Spleen (tissue), 11 donors: ENCODE measurements at regions not wholly inside any gene's neighbourhood (a gene's known extent, or its start where the extent isn't known, plus 50 kb on each side); places are given as distances from the start of the nearest gene placed in this dataset.

Experiments
- DNase-seq: peaks from one replicate; pipeline ENCODE4 v3.0.0-alpha.2; 2020
- H3K27ac ChIP-seq, 8 donors: fragments of 200-600 bp; sonication (generic) in 7 of 8; 1 replicate in 4 of 8; 2 replicates in 4 of 8; pipeline versions ENCODE4 v1.5.0 to v1.8.0; 2016 to 2021; ENCODE audit warnings: inconsistent platforms in 4 of 8, mild to moderate bottlenecking in 4 of 8, moderate library complexity in 1 of 8
- H3K27me3 ChIP-seq, 7 donors: fragments of 200-600 bp; sonication (generic) in 6 of 7; replicated peaks in 1 of 7; 1 replicate in 4 of 7; 2 replicates in 3 of 7; pipeline versions ENCODE4 v1.5.0 to v1.8.0; 2016 to 2021; ENCODE audit warnings: inconsistent platforms in 3 of 7, mild to moderate bottlenecking in 1 of 7
- H3K36me3 ChIP-seq, 6 donors: fragments of 200-600 bp; sonication (generic) in 5 of 6; 1 replicate in 4 of 6; 2 replicates in 2 of 6; pipeline versions ENCODE4 v1.5.0 to v1.8.0; 2016 to 2021; ENCODE audit warnings: inconsistent platforms in 2 of 6
- H3K4me1 ChIP-seq, 6 donors: fragments of 200-600 bp; sonication (generic) in 5 of 6; 1 replicate in 3 of 6; 2 replicates in 3 of 6; pipeline versions ENCODE4 v1.5.0 to v1.8.0; 2016 to 2021; ENCODE audit warnings: inconsistent platforms in 3 of 6
- H3K4me3 ChIP-seq, 8 donors: fragments of 200-600 bp; sonication (generic) in 7 of 8; 1 replicate in 4 of 8; 2 replicates in 4 of 8; pipeline versions ENCODE4 v1.5.0 to v1.8.0; 2016 to 2021; ENCODE audit warnings: inconsistent platforms in 4 of 8, mild to moderate bottlenecking in 4 of 8, moderate library complexity in 2 of 8
- H3K9me3 ChIP-seq, 8 donors: fragments of 200-600 bp; sonication (generic) in 7 of 8; 1 replicate in 4 of 8; 2 replicates in 4 of 8; pipeline versions ENCODE4 v1.5.0 to v1.8.0; 2016 to 2021; ENCODE audit warnings: inconsistent platforms in 4 of 8
- CTCF ChIP-seq, 11 experiments: fragments of 200-600 bp in 7 of 11; fragments of 450-650 bp in 4 of 11; sonication (generic) in 4 of 11; IDR thresholded peaks in 8 of 11; conservative IDR thresholded peaks in 3 of 11; 1 replicate in 7 of 11; 2 replicates in 4 of 11; pipeline versions ENCODE4 v1.4.0 to v1.8.0; 2016 to 2021; ENCODE audit warnings: antibody characterized with exemption in 11 of 11, inconsistent platforms in 4 of 11, mild to moderate bottlenecking in 1 of 11
- POLR2A ChIP-seq, 3 donors: fragments of 450-650 bp; IDR thresholded peaks; one replicate each; pipeline ENCODE4 v1.5.1; 2017; ENCODE audit warnings: antibody characterized with exemption in 3 of 3, mild to moderate bottlenecking in 1 of 3
- POLR2AphosphoS5 ChIP-seq, 3 donors: sonication (generic); formaldehyde crosslinking; IDR thresholded peaks; one replicate each; pipeline ENCODE4 v1.5.1; 2017; ENCODE audit warnings: antibody characterized with exemption in 3 of 3
- WGBS, 5 donors: extraction: QIAGEN DNeasy Blood & Tissue Kit in 3 of 5; methylation state at CpG; one replicate each; pipeline versions ENCODE4 v1.1.5 to v1.1.7; 2013 to 2018; 5-methylcytosine and 5-hydroxymethylcytosine counted together
- intact Hi-C: fragments of 100-400 bp; cut with DNase I; formaldehyde crosslinking; loops from one replicate; pipeline ENCODE4 v1.15.0; 2023; ENCODE audit warnings: low total_unique reads
- donor health status: healthy with polysubstance abuse.
- donor health status: DM: no; HTN: no; CAD: no; lungs with moderate emphysema.
- donor health status: DM: no; HTN: no; CAD: no.
- donor health status: Bipolar disorder and iron deficiency.
- donor health status: healthy.
- donor health status: DM: no; HTN: no; CAD: no.
- donor health status: DM: yes; HTN: yes; CAD: no.

GRCh38 chr7:124489925-124490324 is 275.7 kb downstream of the GPR37 start:
- Histone ChIP-seq H3K9me3 (no peaks in the 10 kb centered on the region), H3K27ac (no peak overlapping the region), H3K4me1 (no peaks in the 10 kb centered on the region), H3K4me3 (no peak overlapping the region), H3K36me3 (no peaks in the 10 kb centered on the region), H3K27me3 (no peaks in the 10 kb centered on the region)
- DNase-seq, result no peak
- 54 to 65% (median 62%) methylated on average over 3 of the region's 3 CpGs for WGBS, 5 donors
- no peak for TF ChIP-seq POLR2A (IDR thresholded peaks at IDR 0.05)
- no peak for TF ChIP-seq POLR2AphosphoS5 (IDR thresholded peaks at IDR 0.05)
- TF ChIP-seq CTCF (IDR thresholded peaks at IDR 0.05 in 8 of 11, conservative IDR thresholded peaks at IDR 0.05 in 3 of 11), result no peak
- intact Hi-C loops, result no loop called here

GRCh38 chr7:124489082-124489819 is 276.3 kb downstream of the GPR37 start:
- no peak for DNase-seq
- H3K4me1 ChIP-seq, result no peaks in the 10 kb centered on the region
- TF ChIP-seq POLR2A (IDR thresholded peaks at IDR 0.05), result no peak
- TF ChIP-seq POLR2AphosphoS5 (IDR thresholded peaks at IDR 0.05), result no peak
- TF ChIP-seq CTCF (IDR thresholded peaks at IDR 0.05 in 8 of 11, conservative IDR thresholded peaks at IDR 0.05 in 3 of 11), result no peak

GRCh38 chr7:124482229-124482628 is 283.4 kb downstream of the GPR37 start:
- intact Hi-C loops, result no loop called here
- 71 to 90% (median 75%) methylated on average over 2 of the region's 2 CpGs for WGBS, 5 donors
- H3K27ac ChIP-seq, result no peak overlapping the region
- DNase-seq, result no peak
- TF ChIP-seq POLR2A (IDR thresholded peaks at IDR 0.05) (no peak), CTCF (IDR thresholded peaks at IDR 0.05 in 8 of 11, conservative IDR thresholded peaks at IDR 0.05 in 3 of 11) (no peak), POLR2AphosphoS5 (IDR thresholded peaks at IDR 0.05) (no peak)
- H3K9me3 ChIP-seq, result peaks cover 0 to 5% (median 0%) of the 10 kb centered on the region in 8 donors
- no peak overlapping the region for H3K4me3 ChIP-seq
- H3K27me3 ChIP-seq, result no peaks in the 10 kb centered on the region
- no peaks in the 10 kb centered on the region for H3K4me1 ChIP-seq
- no peaks in the 10 kb centered on the region for H3K36me3 ChIP-seq

More at GRCh38 chr7:124489082-124489819, 276.3 kb downstream of the GPR37 start:
- intact Hi-C loops, result no loop called here
- 68 to 81% (median 70%) methylated on average over 5 of the region's 5 CpGs for WGBS, 5 donors
- Histone ChIP-seq H3K27ac (no peak overlapping the region), H3K9me3 (no peaks in the 10 kb centered on the region), H3K27me3 (no peaks in the 10 kb centered on the region), H3K4me3 (no peak overlapping the region), H3K36me3 (no peaks in the 10 kb centered on the region)

- Histone ChIP-seq H3K27ac (no peak overlapping the region), H3K4me3 (no peak overlapping the region), H3K27me3 (no peaks in the 10 kb centered on the region), H3K36me3 (no peaks in the 10 kb centered on the region), H3K4me1 (no peaks in the 10 kb centered on the region), H3K9me3 (peaks cover 0 to 5% (median 0%) of the 10 kb centered on the region in 8 donors)
- no peak for DNase-seq
- 89 to 95% (median 94%) methylated on average over 6 to 23 of the region's 23 CpGs for WGBS, 5 donors
- TF ChIP-seq POLR2AphosphoS5 (IDR thresholded peaks at IDR 0.05), result no peak
- no peak for TF ChIP-seq CTCF (IDR thresholded peaks at IDR 0.05 in 8 of 11, conservative IDR thresholded peaks at IDR 0.05 in 3 of 11)
- TF ChIP-seq POLR2A (IDR thresholded peaks at IDR 0.05), result no peak
- intact Hi-C loops, result no loop called here
Observed at GRCh38 chr7:124480821-124481290, 284.7 kb downstream of the GPR37 start.
